ENCODE measurements at regions not wholly inside any gene's neighbourhood (a gene's known extent, or its start where the extent isn't known, plus 50 kb on each side); places are given as distances from the start of the nearest gene placed in this dataset.

DNA sequence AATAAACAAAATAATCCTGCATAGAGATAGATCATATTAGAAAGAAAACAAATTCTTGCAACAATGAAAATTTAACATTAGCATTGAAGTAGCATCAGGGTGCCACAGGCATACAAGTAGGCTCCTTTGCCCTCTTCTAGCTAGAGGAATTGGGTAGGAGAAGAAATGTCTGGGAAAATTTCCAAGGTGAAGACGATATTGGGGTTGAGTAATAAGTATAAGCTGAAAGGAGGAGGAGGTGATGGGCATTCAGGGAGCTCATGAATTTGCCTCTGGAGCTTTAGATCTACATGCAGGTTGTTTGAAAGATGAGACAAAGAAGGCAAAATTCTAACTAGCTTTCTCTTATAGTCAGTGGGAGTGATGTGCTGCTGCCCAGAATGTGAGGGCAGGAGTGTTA, 504.9 kb downstream of the CCDC85A start:
- Histone ChIP-seq H3K4me3 (ENCODE audit: low read depth, low read length) (no peak overlapping the region), H3K36me3 (ENCODE audit: insufficient read depth, low read length) (no peaks in the 10 kb centered on the region), H3K79me2 (ENCODE audit: control insufficient read depth, insufficient read depth, low read length, unreplicated experiment) (no peaks in the 10 kb centered on the region), H3K27ac (ENCODE audit: low read depth, low read length) (no peak overlapping the region), H2AFZ (ENCODE audit: low read length, unreplicated experiment) (no peak overlapping the region), H3K27me3 (ENCODE audit: insufficient read depth, low read length) (no peaks in the 10 kb centered on the region), H3K4me1 (ENCODE audit: control insufficient read depth, insufficient read depth, low read length, unreplicated experiment) (peaks cover 12% of the 10 kb centered on the region)

DNA sequence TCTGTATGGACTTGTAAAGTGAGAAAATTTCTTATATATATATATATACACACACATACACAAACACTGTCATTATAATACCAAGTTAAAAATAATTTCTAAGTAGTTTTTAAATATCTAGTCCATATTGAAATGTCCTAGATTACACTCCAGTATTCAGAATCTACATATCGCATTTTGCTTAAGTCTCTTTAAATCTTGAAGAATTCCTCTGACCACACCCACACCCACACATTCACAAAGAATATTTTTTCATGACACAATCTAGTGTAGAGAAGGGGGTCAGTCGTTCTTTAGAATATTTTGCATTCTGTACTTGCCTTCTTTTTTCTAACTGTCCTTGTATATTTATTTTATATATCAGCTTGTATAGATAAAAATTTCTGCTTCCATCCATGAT, 509.7 kb downstream of the CCDC85A start:
- Histone ChIP-seq H3K4me3 (ENCODE audit: low read depth, low read length) (no peak overlapping the region), H3K36me3 (ENCODE audit: insufficient read depth, low read length) (no peaks in the 10 kb centered on the region), H3K79me2 (ENCODE audit: control insufficient read depth, insufficient read depth, low read length, unreplicated experiment) (no peaks in the 10 kb centered on the region), H2AFZ (ENCODE audit: low read length, unreplicated experiment) (no peak overlapping the region), H3K27me3 (ENCODE audit: insufficient read depth, low read length) (no peaks in the 10 kb centered on the region), H3K4me1 (ENCODE audit: control insufficient read depth, insufficient read depth, low read length, unreplicated experiment) (no peaks in the 10 kb centered on the region), H3K27ac (ENCODE audit: low read depth, low read length) (no peak overlapping the region)

DNA sequence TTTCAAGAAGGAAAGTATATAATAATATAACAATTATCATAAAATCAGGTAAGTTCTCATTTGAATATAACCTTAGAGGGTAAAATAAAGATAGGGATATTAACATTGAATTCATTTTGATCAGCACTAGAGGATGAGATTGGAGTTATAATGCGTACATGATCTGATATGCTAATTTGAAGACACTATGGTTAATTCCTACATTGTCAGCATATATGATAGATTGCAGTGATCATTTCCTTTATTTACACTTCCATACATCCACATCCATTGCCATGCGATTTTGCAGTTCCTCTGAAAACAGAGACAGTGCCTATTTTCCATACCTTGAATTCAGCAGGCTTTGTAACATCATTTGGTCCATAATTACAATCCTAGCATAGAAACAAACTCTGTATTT, 519.2 kb downstream of the CCDC85A start:
- Histone ChIP-seq H3K79me2 (ENCODE audit: control insufficient read depth, insufficient read depth, low read length, unreplicated experiment) (no peaks in the 10 kb centered on the region), H2AFZ (ENCODE audit: low read length, unreplicated experiment) (no peak overlapping the region), H3K27ac (ENCODE audit: low read depth, low read length) (no peak overlapping the region), H3K4me3 (ENCODE audit: low read depth, low read length) (no peak overlapping the region), H3K27me3 (ENCODE audit: insufficient read depth, low read length) (no peaks in the 10 kb centered on the region), H3K36me3 (ENCODE audit: insufficient read depth, low read length) (no peaks in the 10 kb centered on the region), H3K4me1 (ENCODE audit: control insufficient read depth, insufficient read depth, low read length, unreplicated experiment) (no peaks in the 10 kb centered on the region)

DNA sequence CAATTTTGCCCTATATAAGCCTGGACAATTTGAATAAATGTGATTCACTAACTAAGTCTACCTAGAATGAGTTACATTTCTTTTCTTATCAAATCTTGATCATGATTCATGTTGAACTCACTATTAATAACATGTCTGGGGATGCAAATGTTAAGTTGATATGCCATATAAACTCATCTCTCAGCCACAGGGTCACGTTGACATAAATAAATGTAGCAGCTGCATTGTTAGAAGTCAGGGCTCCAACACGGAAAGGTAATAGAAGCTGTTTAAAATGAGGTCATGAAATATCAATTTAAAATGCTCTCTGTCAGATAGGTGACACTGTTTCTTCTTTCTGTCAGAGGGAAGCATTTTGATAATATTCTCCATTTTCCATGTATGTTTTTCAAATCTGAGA, 521.9 kb downstream of the CCDC85A start:
- H2AFZ ChIP-seq (ENCODE audit: low read length, unreplicated experiment) = no peak overlapping the region
- peaks cover 10% of the 10 kb centered on the region for H3K4me1 ChIP-seq (ENCODE audit: control insufficient read depth, insufficient read depth, low read length, unreplicated experiment)
- no peaks in the 10 kb centered on the region for H3K36me3 ChIP-seq (ENCODE audit: insufficient read depth, low read length)
- H3K79me2 ChIP-seq (ENCODE audit: control insufficient read depth, insufficient read depth, low read length, unreplicated experiment) = no peaks in the 10 kb centered on the region
- H3K27ac ChIP-seq (ENCODE audit: low read depth, low read length) = no peak overlapping the region
- no peak overlapping the region for H3K4me3 ChIP-seq (ENCODE audit: low read depth, low read length)
- no peaks in the 10 kb centered on the region for H3K27me3 ChIP-seq (ENCODE audit: insufficient read depth, low read length)

DNA sequence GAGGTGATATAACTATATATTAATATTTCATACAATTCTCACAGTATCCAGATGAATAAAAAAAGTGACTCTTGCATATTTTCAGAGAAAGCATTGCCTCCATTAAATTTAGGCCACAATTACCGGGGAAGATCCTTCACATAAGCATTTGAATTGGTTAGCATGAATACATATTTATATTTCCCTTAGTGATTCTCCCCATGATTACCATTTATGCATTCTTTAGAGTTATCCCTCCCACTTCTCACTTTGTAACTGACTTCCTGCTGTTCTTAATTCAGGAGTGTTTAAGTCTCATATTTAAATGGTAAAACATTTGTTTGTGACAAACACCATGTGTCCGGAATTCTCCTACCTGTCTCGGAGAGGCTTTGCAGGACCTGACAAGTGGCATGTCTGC, 523.4 kb downstream of the CCDC85A start:
- Histone ChIP-seq H3K27ac (ENCODE audit: low read depth, low read length) (no peak overlapping the region), H3K4me1 (ENCODE audit: control insufficient read depth, insufficient read depth, low read length, unreplicated experiment) (peaks cover 10% of the 10 kb centered on the region), H3K79me2 (ENCODE audit: control insufficient read depth, insufficient read depth, low read length, unreplicated experiment) (no peaks in the 10 kb centered on the region), H2AFZ (ENCODE audit: low read length, unreplicated experiment) (no peak overlapping the region), H3K4me3 (ENCODE audit: low read depth, low read length) (no peak overlapping the region), H3K27me3 (ENCODE audit: insufficient read depth, low read length) (no peaks in the 10 kb centered on the region), H3K36me3 (ENCODE audit: insufficient read depth, low read length) (no peaks in the 10 kb centered on the region)

DNA sequence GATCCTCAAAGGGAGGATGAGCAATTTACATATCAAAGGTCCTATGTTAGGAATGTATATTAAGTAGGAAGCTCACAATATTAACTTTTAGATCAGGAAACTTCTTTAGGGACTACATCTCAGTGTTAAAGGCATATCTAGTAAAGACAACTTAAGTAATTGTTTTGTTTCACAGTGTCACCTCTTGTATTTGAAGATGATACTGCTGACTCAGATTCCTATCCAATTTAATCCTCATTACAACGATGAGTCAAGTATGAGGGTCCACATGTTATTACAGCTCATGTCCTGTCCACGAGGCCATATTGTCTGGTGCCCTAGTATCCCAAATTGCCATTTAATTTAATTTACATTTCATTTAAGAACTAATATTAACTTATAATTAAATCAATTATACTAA, 523.9 kb downstream of the CCDC85A start:
- no peak overlapping the region for H2AFZ ChIP-seq (ENCODE audit: low read length, unreplicated experiment)
- H3K79me2 ChIP-seq (ENCODE audit: control insufficient read depth, insufficient read depth, low read length, unreplicated experiment) = no peaks in the 10 kb centered on the region
- no peak overlapping the region for H3K27ac ChIP-seq (ENCODE audit: low read depth, low read length)
- peaks cover 10% of the 10 kb centered on the region for H3K4me1 ChIP-seq (ENCODE audit: control insufficient read depth, insufficient read depth, low read length, unreplicated experiment)
- H3K4me3 ChIP-seq (ENCODE audit: low read depth, low read length) = no peak overlapping the region
- H3K27me3 ChIP-seq (ENCODE audit: insufficient read depth, low read length) = no peaks in the 10 kb centered on the region
- no peaks in the 10 kb centered on the region for H3K36me3 ChIP-seq (ENCODE audit: insufficient read depth, low read length)

DNA sequence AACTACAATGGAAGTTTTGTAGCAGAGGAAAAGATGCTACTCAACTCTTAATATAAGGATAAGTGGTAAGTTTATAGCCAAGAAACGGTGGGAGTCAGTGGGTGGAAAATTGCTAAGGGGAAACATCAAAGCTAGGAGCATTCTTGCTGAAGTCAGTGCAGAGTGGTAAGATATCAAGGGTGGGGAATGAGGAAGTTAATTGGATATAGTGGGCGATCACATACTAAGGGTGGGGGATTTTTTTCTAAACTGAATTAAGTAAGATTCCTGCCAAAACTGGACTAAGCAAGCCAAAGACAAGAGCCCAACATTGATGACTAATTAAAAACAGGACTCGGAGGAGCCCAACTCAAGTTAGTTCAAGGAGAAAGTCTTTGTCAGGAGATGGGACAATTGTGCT, 525.4 kb downstream of the CCDC85A start:
- Histone ChIP-seq H3K79me2 (ENCODE audit: control insufficient read depth, insufficient read depth, low read length, unreplicated experiment) (no peaks in the 10 kb centered on the region), H3K27me3 (ENCODE audit: insufficient read depth, low read length) (no peaks in the 10 kb centered on the region), H3K36me3 (ENCODE audit: insufficient read depth, low read length) (no peaks in the 10 kb centered on the region), H2AFZ (ENCODE audit: low read length, unreplicated experiment) (peak overlapping the region; percentile 81), H3K4me3 (ENCODE audit: low read depth, low read length) (0 out of 2 replicates have a peak overlapping the region, but pooled peaks have one; percentile 18), H3K4me1 (ENCODE audit: control insufficient read depth, insufficient read depth, low read length, unreplicated experiment) (peaks cover 19% of the 10 kb centered on the region), H3K27ac (ENCODE audit: low read depth, low read length) (no peak overlapping the region)

DNA sequence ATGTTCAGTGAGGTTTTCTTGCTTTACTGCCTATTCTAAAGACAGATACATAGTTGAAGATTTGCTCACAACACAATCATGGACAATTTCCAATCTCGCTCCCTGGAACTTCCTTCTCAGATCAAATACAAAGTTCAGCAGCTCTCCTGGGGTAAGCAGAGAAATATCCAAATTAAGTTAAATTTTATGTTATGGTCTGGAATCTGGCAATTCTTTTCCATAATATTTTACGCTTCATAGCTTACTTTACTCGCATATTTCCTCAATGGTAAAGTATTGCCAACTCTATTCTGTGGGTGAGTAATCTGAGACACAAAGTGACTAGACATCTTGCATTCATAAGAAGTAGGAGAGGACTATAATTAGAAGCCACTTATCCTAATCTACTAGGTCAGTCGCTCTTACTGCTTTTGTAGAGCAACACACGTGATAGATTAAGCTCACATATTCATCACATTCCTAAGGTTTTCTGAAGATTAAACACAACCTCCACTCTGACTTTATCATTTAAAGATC, 529.4 kb downstream of the CCDC85A start:
- Histone ChIP-seq H3K79me2 (ENCODE audit: control insufficient read depth, insufficient read depth, low read length, unreplicated experiment) (no peaks in the 10 kb centered on the region), H3K36me3 (ENCODE audit: insufficient read depth, low read length) (no peaks in the 10 kb centered on the region), H2AFZ (ENCODE audit: low read length, unreplicated experiment) (peak overlapping the region; percentile 6), H3K27ac (ENCODE audit: low read depth, low read length) (peak overlapping the region; percentile 37), H3K4me1 (ENCODE audit: control insufficient read depth, insufficient read depth, low read length, unreplicated experiment) (peaks cover 19% of the 10 kb centered on the region), H3K27me3 (ENCODE audit: insufficient read depth, low read length) (no peaks in the 10 kb centered on the region), H3K4me3 (ENCODE audit: low read depth, low read length) (no peak overlapping the region)

DNA sequence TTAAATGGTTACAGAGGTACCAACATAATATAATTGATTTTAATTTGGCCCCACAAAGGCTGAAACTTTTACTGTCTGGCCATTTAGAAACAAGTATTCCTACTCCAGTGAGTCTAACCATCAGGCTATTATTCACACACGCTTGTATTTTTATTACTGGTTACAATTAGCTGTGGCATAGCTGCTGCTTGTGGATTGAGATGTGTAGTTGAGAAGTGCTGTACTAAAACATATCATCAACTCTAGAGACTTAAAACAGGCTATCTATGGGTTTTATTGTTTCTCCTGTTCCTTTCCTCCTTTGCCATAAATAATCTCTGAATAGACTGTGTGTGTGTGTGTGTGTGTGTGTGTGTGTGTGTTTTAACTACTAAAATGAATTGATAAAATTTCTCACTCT, 530.2 kb downstream of the CCDC85A start:
- Histone ChIP-seq H3K4me3 (ENCODE audit: low read depth, low read length) (no peak overlapping the region), H3K79me2 (ENCODE audit: control insufficient read depth, insufficient read depth, low read length, unreplicated experiment) (no peaks in the 10 kb centered on the region), H3K36me3 (ENCODE audit: insufficient read depth, low read length) (no peaks in the 10 kb centered on the region), H2AFZ (ENCODE audit: low read length, unreplicated experiment) (no peak overlapping the region), H3K27ac (ENCODE audit: low read depth, low read length) (no peak overlapping the region; the same call in 1 of the 2 replicates), H3K4me1 (ENCODE audit: control insufficient read depth, insufficient read depth, low read length, unreplicated experiment) (peaks cover 13% of the 10 kb centered on the region), H3K27me3 (ENCODE audit: insufficient read depth, low read length) (no peaks in the 10 kb centered on the region)

DNA sequence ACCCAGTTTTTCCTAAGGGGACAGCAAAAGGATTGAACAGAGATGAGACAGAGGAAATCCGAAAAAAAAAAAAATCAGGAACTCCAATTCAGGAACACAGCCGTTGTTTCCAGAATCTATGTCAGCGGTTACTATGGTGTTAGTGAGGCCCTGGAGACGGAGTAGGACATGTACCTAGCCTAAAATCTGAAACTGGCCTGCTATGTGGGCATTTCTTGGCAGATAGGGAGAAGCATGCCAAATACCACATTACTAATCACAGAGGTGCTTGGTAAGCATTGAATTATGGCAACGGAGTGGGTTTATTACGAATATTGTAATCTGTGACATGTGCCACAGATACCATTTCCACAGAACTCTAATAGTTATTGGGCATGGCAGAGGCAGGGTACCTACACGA, 530.6 kb downstream of the CCDC85A start:
- peaks cover 9% of the 10 kb centered on the region for H3K4me1 ChIP-seq (ENCODE audit: control insufficient read depth, insufficient read depth, low read length, unreplicated experiment)
- no peaks in the 10 kb centered on the region for H3K27me3 ChIP-seq (ENCODE audit: insufficient read depth, low read length)
- H3K36me3 ChIP-seq (ENCODE audit: insufficient read depth, low read length) = no peaks in the 10 kb centered on the region
- H3K4me3 ChIP-seq (ENCODE audit: low read depth, low read length) = no peak overlapping the region
- H2AFZ ChIP-seq (ENCODE audit: low read length, unreplicated experiment) = no peak overlapping the region
- no peak overlapping the region for H3K27ac ChIP-seq (ENCODE audit: low read depth, low read length)
- H3K79me2 ChIP-seq (ENCODE audit: control insufficient read depth, insufficient read depth, low read length, unreplicated experiment) = no peaks in the 10 kb centered on the region

DNA sequence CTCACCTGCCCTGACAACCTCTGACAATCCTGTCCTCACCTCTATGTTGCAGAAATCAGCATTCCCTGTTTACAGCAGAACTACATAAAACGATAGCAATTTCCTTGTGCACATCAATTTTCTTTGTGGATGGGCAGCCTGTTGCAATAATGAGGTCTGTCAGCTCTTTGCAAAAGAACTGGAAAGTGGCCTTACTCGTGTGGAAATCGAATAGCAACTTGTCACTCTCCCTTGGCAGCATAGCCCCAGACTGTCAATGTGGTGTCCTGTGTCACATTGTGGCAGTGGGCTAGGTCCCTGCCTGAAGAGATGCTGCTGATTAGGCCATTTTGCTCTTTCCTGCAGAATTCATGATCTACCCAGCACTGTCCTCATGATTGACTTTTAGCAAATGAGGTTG, 531.9 kb downstream of the CCDC85A start:
- no peak overlapping the region for H2AFZ ChIP-seq (ENCODE audit: low read length, unreplicated experiment)
- no peaks in the 10 kb centered on the region for H3K79me2 ChIP-seq (ENCODE audit: control insufficient read depth, insufficient read depth, low read length, unreplicated experiment)
- H3K27ac ChIP-seq (ENCODE audit: low read depth, low read length) = no peak overlapping the region
- H3K36me3 ChIP-seq (ENCODE audit: insufficient read depth, low read length) = no peaks in the 10 kb centered on the region
- no peaks in the 10 kb centered on the region for H3K27me3 ChIP-seq (ENCODE audit: insufficient read depth, low read length)
- peaks cover 8% of the 10 kb centered on the region for H3K4me1 ChIP-seq (ENCODE audit: control insufficient read depth, insufficient read depth, low read length, unreplicated experiment)
- no peak overlapping the region for H3K4me3 ChIP-seq (ENCODE audit: low read depth, low read length)
